Endothelial cell (in vitro differentiated cells): ENCODE measurements at regions not wholly inside any gene's neighbourhood (a gene's known extent, or its start where the extent isn't known, plus 50 kb on each side); places are given as distances from the start of the nearest gene placed in this dataset.

Experiments used
- DNase-seq: peaks from one replicate; pipeline ENCODE4 v3.0.0; 2021; ENCODE audit warnings: low spot score
- H3K27ac Mint-ChIP-seq: one replicate; pipeline ENCODE4 v1.8.0; 2021; ENCODE audit warnings: mixed read lengths, inconsistent platforms; ENCODE audit not compliant: unreplicated experiment
- H3K27me3 Mint-ChIP-seq: one replicate; pipeline ENCODE4 v1.8.0; 2021; ENCODE audit warnings: mild to moderate bottlenecking, moderate library complexity, mixed read lengths, inconsistent platforms; ENCODE audit not compliant: unreplicated experiment
- H3K36me3 Mint-ChIP-seq: one replicate; pipeline ENCODE4 v1.8.0; 2021; ENCODE audit warnings: mild to moderate bottlenecking, low read depth, mixed read lengths, inconsistent platforms; ENCODE audit not compliant: unreplicated experiment
- H3K4me1 Mint-ChIP-seq: one replicate; pipeline ENCODE4 v1.8.0; 2021; ENCODE audit warnings: mild to moderate bottlenecking, mixed read lengths, inconsistent platforms; ENCODE audit not compliant: unreplicated experiment
- H3K4me3 Mint-ChIP-seq: one replicate; pipeline ENCODE4 v1.8.0; 2021; ENCODE audit warnings: mild to moderate bottlenecking, mixed read lengths, inconsistent platforms; ENCODE audit not compliant: unreplicated experiment
- H3K9me3 Mint-ChIP-seq: one replicate; pipeline ENCODE4 v1.8.0; 2021; ENCODE audit warnings: mixed read lengths, inconsistent platforms; ENCODE audit not compliant: unreplicated experiment
- TF ChIP-seq, protein P1 (sequence below): fragments of 200-600 bp; sonication (generic); IDR thresholded peaks from one replicate; pipeline ENCODE4 v1.5.0; 2021; ENCODE audit warnings: antibody characterized with exemption; ENCODE audit not compliant: unreplicated experiment

DNA sequence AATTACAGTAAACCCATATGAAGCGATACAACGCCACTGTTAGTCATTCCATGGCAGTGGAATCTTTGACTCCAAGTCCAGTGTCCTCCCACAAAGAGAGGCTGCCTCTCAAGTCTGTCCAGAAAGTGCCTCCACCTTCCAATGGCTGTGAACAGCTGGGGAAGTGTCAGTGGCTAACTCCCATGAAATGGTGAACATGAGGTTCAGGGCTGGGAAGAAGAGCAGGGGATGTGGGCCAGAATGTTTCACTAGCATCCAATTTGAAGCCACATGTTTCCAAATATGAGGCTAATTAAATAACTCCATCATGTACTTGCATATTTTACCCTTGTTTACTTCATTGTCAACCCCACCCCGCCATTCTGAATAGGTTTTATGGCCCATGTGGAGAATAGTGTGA lies 53.1 kb upstream of the CHST15 start:
- no peaks in the 10 kb centered on the region for H3K9me3 Mint-ChIP-seq
- no peak for DNase-seq
- TF ChIP-seq, protein P1, sequence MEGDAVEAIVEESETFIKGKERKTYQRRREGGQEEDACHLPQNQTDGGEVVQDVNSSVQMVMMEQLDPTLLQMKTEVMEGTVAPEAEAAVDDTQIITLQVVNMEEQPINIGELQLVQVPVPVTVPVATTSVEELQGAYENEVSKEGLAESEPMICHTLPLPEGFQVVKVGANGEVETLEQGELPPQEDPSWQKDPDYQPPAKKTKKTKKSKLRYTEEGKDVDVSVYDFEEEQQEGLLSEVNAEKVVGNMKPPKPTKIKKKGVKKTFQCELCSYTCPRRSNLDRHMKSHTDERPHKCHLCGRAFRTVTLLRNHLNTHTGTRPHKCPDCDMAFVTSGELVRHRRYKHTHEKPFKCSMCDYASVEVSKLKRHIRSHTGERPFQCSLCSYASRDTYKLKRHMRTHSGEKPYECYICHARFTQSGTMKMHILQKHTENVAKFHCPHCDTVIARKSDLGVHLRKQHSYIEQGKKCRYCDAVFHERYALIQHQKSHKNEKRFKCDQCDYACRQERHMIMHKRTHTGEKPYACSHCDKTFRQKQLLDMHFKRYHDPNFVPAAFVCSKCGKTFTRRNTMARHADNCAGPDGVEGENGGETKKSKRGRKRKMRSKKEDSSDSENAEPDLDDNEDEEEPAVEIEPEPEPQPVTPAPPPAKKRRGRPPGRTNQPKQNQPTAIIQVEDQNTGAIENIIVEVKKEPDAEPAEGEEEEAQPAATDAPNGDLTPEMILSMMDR: no peak

DNA sequence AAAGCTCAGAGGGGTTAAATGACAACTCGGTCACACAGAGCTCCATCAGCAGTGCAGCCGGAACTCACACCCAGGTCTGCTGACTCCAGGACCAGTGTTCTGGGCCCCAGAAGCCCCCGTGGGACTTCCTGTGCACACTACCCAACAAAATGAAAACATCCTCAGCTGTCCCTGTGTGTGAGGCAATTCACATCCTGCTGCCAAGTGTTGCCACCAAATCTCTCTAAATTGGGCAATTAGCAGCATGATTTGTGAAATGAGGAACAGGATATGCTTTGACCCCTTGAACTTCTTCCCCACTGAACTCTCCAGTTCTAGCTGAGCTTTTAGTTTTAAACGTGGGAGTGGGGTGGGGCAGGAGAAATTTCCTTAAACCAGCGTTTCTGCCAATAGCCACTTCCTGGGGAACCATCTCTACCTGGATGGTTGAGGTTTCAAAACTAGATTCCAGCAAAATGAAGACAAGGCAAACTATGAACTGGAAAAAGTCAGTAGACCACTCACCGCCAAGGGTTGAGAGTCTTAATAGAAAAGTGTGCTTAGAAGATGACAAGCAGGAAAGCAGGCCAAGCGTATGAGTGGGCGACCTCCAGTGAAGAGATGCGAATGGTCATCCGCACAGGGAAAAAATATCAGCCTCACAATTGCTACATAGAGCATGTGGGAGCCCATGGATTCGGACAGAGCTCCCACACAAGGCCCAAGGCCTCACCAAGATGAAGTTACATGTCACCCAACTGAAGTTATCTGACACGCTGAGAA lies 51.9 kb upstream of the CHST15 start:
- peak; percentile 22 for DNase-seq
- H3K27ac Mint-ChIP-seq: peak overlapping the region; percentile 61
- H3K27me3 Mint-ChIP-seq: peaks cover 2% of the 10 kb centered on the region
- H3K9me3 Mint-ChIP-seq: no peaks in the 10 kb centered on the region
- no peak overlapping the region for H3K4me3 Mint-ChIP-seq
- H3K4me1 Mint-ChIP-seq: peaks cover 12% of the 10 kb centered on the region
- TF ChIP-seq, protein P1: no peak
- H3K36me3 Mint-ChIP-seq: no peaks in the 10 kb centered on the region

More for the DNA sequence above, 53.1 kb upstream of the CHST15 start:
- H3K36me3 Mint-ChIP-seq: no peaks in the 10 kb centered on the region
- H3K4me1 Mint-ChIP-seq: peaks cover 15% of the 10 kb centered on the region
- H3K27me3 Mint-ChIP-seq: peaks cover 6% of the 10 kb centered on the region
- no peak overlapping the region for H3K27ac Mint-ChIP-seq
- H3K4me3 Mint-ChIP-seq: no peak overlapping the region

DNA sequence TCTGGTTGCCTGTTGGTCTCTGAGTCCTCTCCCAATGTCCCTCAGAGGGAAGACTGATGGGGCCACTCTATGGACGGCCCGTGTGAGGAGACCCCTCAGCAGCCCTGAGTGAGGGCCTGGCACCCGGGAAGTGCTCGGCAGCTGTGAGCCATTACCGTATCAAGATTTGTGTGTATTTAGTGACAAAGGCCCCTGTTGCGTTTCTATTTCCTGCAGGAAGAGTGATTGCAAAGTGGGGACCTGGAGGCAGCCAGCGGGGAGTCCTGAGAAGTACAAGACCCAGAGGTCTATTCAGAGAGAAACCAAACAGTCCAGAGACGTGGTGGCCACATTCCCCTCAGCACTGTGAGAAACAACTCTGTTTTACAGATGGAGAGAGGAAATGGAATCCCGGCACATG lies 51.1 kb upstream of the CHST15 start:
- H3K27me3 Mint-ChIP-seq: peaks cover 2% of the 10 kb centered on the region
- no peak for DNase-seq
- no peak overlapping the region for H3K4me3 Mint-ChIP-seq
- H3K9me3 Mint-ChIP-seq: no peaks in the 10 kb centered on the region
- no peaks in the 10 kb centered on the region for H3K36me3 Mint-ChIP-seq
- TF ChIP-seq, protein P1: no peak
- peaks cover 12% of the 10 kb centered on the region for H3K4me1 Mint-ChIP-seq
- H3K27ac Mint-ChIP-seq: peak overlapping the region; percentile 61

DNA sequence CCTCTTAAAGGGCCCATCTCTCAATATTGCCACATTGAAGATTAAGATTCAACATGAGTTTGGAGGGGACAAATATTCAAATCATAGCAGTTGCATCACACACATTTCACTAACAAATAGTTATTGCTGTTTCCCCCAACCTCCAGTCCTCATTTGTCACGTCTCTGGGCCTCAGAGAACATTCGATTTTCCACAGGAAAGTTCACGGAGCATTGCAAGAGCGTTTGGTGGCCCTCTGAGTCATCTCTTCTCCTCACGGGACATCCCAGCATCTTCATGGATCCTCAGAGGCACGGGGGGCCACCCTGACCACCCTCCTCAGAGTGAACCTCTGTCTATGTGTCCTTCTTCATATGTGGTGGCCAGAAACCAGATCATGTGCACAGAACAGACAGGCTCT lies 50.3 kb upstream of the CHST15 start:
- Mint-ChIP-seq H3K27me3 (peaks cover 2% of the 10 kb centered on the region), H3K36me3 (no peaks in the 10 kb centered on the region), H3K4me1 (peaks cover 12% of the 10 kb centered on the region), H3K27ac (no peak overlapping the region), H3K4me3 (no peak overlapping the region), H3K9me3 (no peaks in the 10 kb centered on the region)
- TF ChIP-seq, protein P1: no peak
- no peak for DNase-seq
